Esophagus mucosa (tissue), 1 donor: ENCODE measurements at regions not wholly inside any gene's neighbourhood (a gene's known extent, or its start where the extent isn't known, plus 50 kb on each side); places are given as distances from the start of the nearest gene placed in this dataset.

Experiments
- ATAC-seq: fragments of 200-7000 bp; cut with Tn5 transposase; one replicate; pipeline ENCODE4 v1.9.1; 2020
- donor health status: DM: yes; HTN: yes; CAD: no.

- ATAC-seq: peak; percentile 20
Measured at GRCh38 chr11:121241343-121242211, 51.0 kb upstream of the SC5D start.
